Activated CD4-positive, alpha-beta memory T cell treated with anti-CD3 and anti-CD28 coated beads, Interleukin-2, amount 10 ng/mL, durations not matched to agents 7 days and 5 days (primary cell): ENCODE measurements at regions not wholly inside any gene's neighbourhood (a gene's known extent, or its start where the extent isn't known, plus 50 kb on each side); places are given as distances from the start of the nearest gene placed in this dataset.

Experiments used
- CTCF ChIA-PET: fragments of 350-600 bp; sonication (Branson Sonifier 250); formaldehyde crosslinking; loops from one replicate; lab custom pipeline; 2021; ENCODE audit warnings: antibody characterized with exemption, inconsistent platforms; lab: Charles Lee
- POLR2A ChIA-PET: fragments of 350-600 bp; sonication (Branson Sonifier 250); formaldehyde crosslinking; loops from one replicate; lab custom pipeline; 2021; ENCODE audit warnings: antibody characterized with exemption; lab: Charles Lee
- DNase-seq: peaks from one replicate; pipeline ENCODE4 v3.0.0-alpha.2; 2020
- H3K27ac Mint-ChIP-seq: one replicate; pipeline ENCODE4 v1.8.0; 2021; ENCODE audit warnings: mild to moderate bottlenecking, mixed read lengths
- H3K27me3 Mint-ChIP-seq: one replicate; pipeline ENCODE4 v1.8.0; 2021; ENCODE audit warnings: mixed read lengths
- H3K36me3 Mint-ChIP-seq: one replicate; pipeline ENCODE4 v1.8.0; 2021; ENCODE audit warnings: low read depth, mixed read lengths
- H3K4me1 Mint-ChIP-seq: one replicate; pipeline ENCODE4 v1.8.0; 2021; ENCODE audit warnings: mixed read lengths
- H3K4me3 Mint-ChIP-seq: one replicate; pipeline ENCODE4 v1.8.0; 2021; ENCODE audit warnings: mild to moderate bottlenecking, mixed read lengths
- H3K9me3 Mint-ChIP-seq: one replicate; pipeline ENCODE4 v1.8.0; 2021; ENCODE audit warnings: mixed read lengths

GRCh38 chr1:189424746-189425331, 1052.8 kb downstream of the BRINP3 start:
- ChIA-PET POLR2A (no interaction called here), CTCF (no interaction called here)
- H3K4me1 Mint-ChIP-seq: no peaks in the 10 kb centered on the region
- no peak overlapping the region for H3K4me3 Mint-ChIP-seq
- H3K27ac Mint-ChIP-seq: no peak overlapping the region
- no peaks in the 10 kb centered on the region for H3K27me3 Mint-ChIP-seq
- no peaks in the 10 kb centered on the region for H3K9me3 Mint-ChIP-seq
- no peak for DNase-seq
- no peaks in the 10 kb centered on the region for H3K36me3 Mint-ChIP-seq

GRCh38 chr1:189429610-189430009, 1048.1 kb downstream of the BRINP3 start:
- Mint-ChIP-seq H3K4me3 (no peak overlapping the region), H3K27ac (no peak overlapping the region), H3K27me3 (no peaks in the 10 kb centered on the region), H3K36me3 (no peaks in the 10 kb centered on the region), H3K4me1 (no peaks in the 10 kb centered on the region), H3K9me3 (no peaks in the 10 kb centered on the region)
- ChIA-PET POLR2A (no interaction called here), CTCF (no interaction called here)
- no peak for DNase-seq

GRCh38 chr1:189431447-189431846, 1046.2 kb downstream of the BRINP3 start:
- Mint-ChIP-seq H3K27ac (no peak overlapping the region), H3K27me3 (no peaks in the 10 kb centered on the region), H3K9me3 (no peaks in the 10 kb centered on the region), H3K4me3 (no peak overlapping the region), H3K4me1 (no peaks in the 10 kb centered on the region), H3K36me3 (no peaks in the 10 kb centered on the region)
- POLR2A ChIA-PET: no interaction called here
- CTCF ChIA-PET: no interaction called here
- DNase-seq: no peak

GRCh38 chr1:189432753-189433152, 1044.9 kb downstream of the BRINP3 start:
- H3K4me3 Mint-ChIP-seq: no peak overlapping the region
- no peaks in the 10 kb centered on the region for H3K36me3 Mint-ChIP-seq
- no peaks in the 10 kb centered on the region for H3K9me3 Mint-ChIP-seq
- ChIA-PET CTCF (no interaction called here), POLR2A (no interaction called here)
- no peak for DNase-seq
- no peaks in the 10 kb centered on the region for H3K4me1 Mint-ChIP-seq
- no peak overlapping the region for H3K27ac Mint-ChIP-seq
- H3K27me3 Mint-ChIP-seq: no peaks in the 10 kb centered on the region

GRCh38 chr1:189434461-189434860, 1043.2 kb downstream of the BRINP3 start:
- no peaks in the 10 kb centered on the region for H3K36me3 Mint-ChIP-seq
- H3K27me3 Mint-ChIP-seq: no peaks in the 10 kb centered on the region
- no peak for DNase-seq
- no peaks in the 10 kb centered on the region for H3K9me3 Mint-ChIP-seq
- no peak overlapping the region for H3K4me3 Mint-ChIP-seq
- CTCF ChIA-PET: no interaction called here
- H3K27ac Mint-ChIP-seq: no peak overlapping the region
- no peaks in the 10 kb centered on the region for H3K4me1 Mint-ChIP-seq
- POLR2A ChIA-PET: no interaction called here

- Mint-ChIP-seq H3K4me3 (no peak overlapping the region), H3K4me1 (no peaks in the 10 kb centered on the region), H3K27ac (no peak overlapping the region), H3K36me3 (no peaks in the 10 kb centered on the region), H3K27me3 (no peaks in the 10 kb centered on the region), H3K9me3 (no peaks in the 10 kb centered on the region)
- ChIA-PET CTCF (no interaction called here), POLR2A (no interaction called here)
- DNase-seq: no peak
Observed at GRCh38 chr1:189435398-189435797, 1042.3 kb downstream of the BRINP3 start.

GRCh38 chr1:189438808-189439207, 1038.9 kb downstream of the BRINP3 start:
- H3K4me3 Mint-ChIP-seq: no peak overlapping the region
- H3K4me1 Mint-ChIP-seq: no peaks in the 10 kb centered on the region
- no peaks in the 10 kb centered on the region for H3K36me3 Mint-ChIP-seq
- no peak overlapping the region for H3K27ac Mint-ChIP-seq
- no peaks in the 10 kb centered on the region for H3K27me3 Mint-ChIP-seq
- ChIA-PET POLR2A (no interaction called here), CTCF (no interaction called here)
- no peak for DNase-seq
- H3K9me3 Mint-ChIP-seq: no peaks in the 10 kb centered on the region

- Mint-ChIP-seq H3K9me3 (peaks cover 3% of the 10 kb centered on the region), H3K36me3 (no peaks in the 10 kb centered on the region), H3K4me1 (no peaks in the 10 kb centered on the region), H3K4me3 (no peak overlapping the region), H3K27ac (no peak overlapping the region), H3K27me3 (no peaks in the 10 kb centered on the region)
- CTCF ChIA-PET: no interaction called here
- DNase-seq: no peak
- POLR2A ChIA-PET: no interaction called here
Observed at GRCh38 chr1:189463166-189463565, 1014.5 kb downstream of the BRINP3 start.

GRCh38 chr1:189496768-189497167, 980.9 kb downstream of the BRINP3 start:
- Mint-ChIP-seq H3K9me3 (peaks cover 2% of the 10 kb centered on the region), H3K4me3 (no peak overlapping the region), H3K36me3 (no peaks in the 10 kb centered on the region), H3K27me3 (no peaks in the 10 kb centered on the region), H3K4me1 (no peaks in the 10 kb centered on the region), H3K27ac (no peak overlapping the region)
- DNase-seq: no peak
- ChIA-PET CTCF (no interaction called here), POLR2A (no interaction called here)

GRCh38 chr1:189499736-189500135, 977.9 kb downstream of the BRINP3 start:
- no peaks in the 10 kb centered on the region for H3K36me3 Mint-ChIP-seq
- no peaks in the 10 kb centered on the region for H3K27me3 Mint-ChIP-seq
- H3K9me3 Mint-ChIP-seq: peaks cover 2% of the 10 kb centered on the region
- H3K27ac Mint-ChIP-seq: no peak overlapping the region
- no peak for DNase-seq
- CTCF ChIA-PET: no interaction called here
- no peaks in the 10 kb centered on the region for H3K4me1 Mint-ChIP-seq
- POLR2A ChIA-PET: no interaction called here
- H3K4me3 Mint-ChIP-seq: no peak overlapping the region

GRCh38 chr1:189500778-189501177, 976.9 kb downstream of the BRINP3 start:
- no peaks in the 10 kb centered on the region for H3K36me3 Mint-ChIP-seq
- peaks cover 5% of the 10 kb centered on the region for H3K9me3 Mint-ChIP-seq
- no peak for DNase-seq
- no peak overlapping the region for H3K27ac Mint-ChIP-seq
- no peaks in the 10 kb centered on the region for H3K4me1 Mint-ChIP-seq
- ChIA-PET CTCF (no interaction called here), POLR2A (no interaction called here)
- no peaks in the 10 kb centered on the region for H3K27me3 Mint-ChIP-seq
- no peak overlapping the region for H3K4me3 Mint-ChIP-seq

- ChIA-PET POLR2A (no interaction called here), CTCF (no interaction called here)
- no peaks in the 10 kb centered on the region for H3K36me3 Mint-ChIP-seq
- H3K27ac Mint-ChIP-seq: no peak overlapping the region
- H3K4me3 Mint-ChIP-seq: no peak overlapping the region
- H3K27me3 Mint-ChIP-seq: no peaks in the 10 kb centered on the region
- no peaks in the 10 kb centered on the region for H3K4me1 Mint-ChIP-seq
- no peak for DNase-seq
- H3K9me3 Mint-ChIP-seq: peaks cover 12% of the 10 kb centered on the region
Observed at GRCh38 chr1:189510827-189511226, 966.8 kb downstream of the BRINP3 start.

GRCh38 chr1:189513091-189513490, 964.6 kb downstream of the BRINP3 start:
- no peak for DNase-seq
- no peaks in the 10 kb centered on the region for H3K4me1 Mint-ChIP-seq
- no peaks in the 10 kb centered on the region for H3K36me3 Mint-ChIP-seq
- no peak overlapping the region for H3K27ac Mint-ChIP-seq
- no peaks in the 10 kb centered on the region for H3K27me3 Mint-ChIP-seq
- no peak overlapping the region for H3K4me3 Mint-ChIP-seq
- CTCF ChIA-PET: no interaction called here
- peaks cover 11% of the 10 kb centered on the region for H3K9me3 Mint-ChIP-seq
- POLR2A ChIA-PET: no interaction called here

- Mint-ChIP-seq H3K27ac (no peak overlapping the region), H3K4me1 (no peaks in the 10 kb centered on the region), H3K27me3 (no peaks in the 10 kb centered on the region), H3K9me3 (peaks cover 2% of the 10 kb centered on the region), H3K4me3 (no peak overlapping the region), H3K36me3 (no peaks in the 10 kb centered on the region)
- ChIA-PET POLR2A (no interaction called here), CTCF (no interaction called here)
- no peak for DNase-seq
Observed at GRCh38 chr1:189522441-189522840, 955.2 kb downstream of the BRINP3 start.
